ENCODE measurements at regions not wholly inside any gene's neighbourhood (a gene's known extent, or its start where the extent isn't known, plus 50 kb on each side); places are given as distances from the start of the nearest gene placed in this dataset.

GRCh38 chr6:132019586-132019985, 68.4 kb upstream of the CCN2 start:
- dilution Hi-C loops (cut with MboI; ENCODE audit: extremely low pct_ligation_motif_present, low sequenced_read_pairs), result no loop called here
- no peak overlapping the region for H2AFZ ChIP-seq (ENCODE audit: control insufficient read depth, low read length)
- no peak overlapping the region for H3K27ac ChIP-seq (ENCODE audit: control insufficient read depth, insufficient read depth, low read length)

GRCh38 chr6:132017942-132018341, 66.8 kb upstream of the CCN2 start:
- Histone ChIP-seq H3K36me3 (ENCODE audit: control insufficient read depth in 2 of 2, extremely low read depth in 1 of 2, insufficient read depth in 2 of 2, low read length in 2 of 2) (no peaks in the 10 kb centered on the region), H4K20me1 (ENCODE audit: control insufficient read depth, extremely low read depth, insufficient read depth, low read length) (no peaks in the 10 kb centered on the region), H3K79me2 (ENCODE audit: control insufficient read depth, insufficient read depth, low read length) (no peaks in the 10 kb centered on the region), H3K27ac (ENCODE audit: control insufficient read depth, insufficient read depth, low read length) (no peak overlapping the region), H3K9me1 (ENCODE audit: control insufficient read depth, extremely low read depth, insufficient read depth, low read length) (no peaks in the 10 kb centered on the region), H3K9me3 (ENCODE audit: control insufficient read depth, low read depth, low read length) (no peaks in the 10 kb centered on the region), H3K4me1 (ENCODE audit: control insufficient read depth, extremely low read depth, insufficient read depth, low read length) (no peaks in the 10 kb centered on the region), H3K27me3 (ENCODE audit: control insufficient read depth, extremely low read depth, insufficient read depth, low read length) (no peaks in the 10 kb centered on the region), H3K9ac (ENCODE audit: control insufficient read depth, extremely low read depth, insufficient read depth, low read length) (no peak overlapping the region), H2AFZ (ENCODE audit: control insufficient read depth, low read length) (no peak overlapping the region), H3K4me3 (ENCODE audit: control insufficient read depth in 2 of 3, extremely low read depth in 1 of 3, insufficient read depth in 2 of 3, low read depth in 1 of 3, low read length in 3 of 3) (no peak overlapping the region), H3K4me2 (ENCODE audit: control insufficient read depth, extremely low read depth, insufficient read depth, low read depth, low read length) (no peak overlapping the region)
- TF ChIP-seq EZH2 (IDR thresholded peaks at IDR 0.05; ENCODE audit: low read length), result no peak
- TF ChIP-seq CTCF (optimal IDR thresholded peaks at IDR 0.05 in 1 of 3, IDR thresholded peaks at IDR 0.05 in 1 of 3, conservative IDR thresholded peaks at IDR 0.05 in 1 of 3; ENCODE audit: extremely low read depth in 1 of 3, insufficient read depth in 2 of 3, low read length in 3 of 3), result no peak
- DNase-seq (ENCODE audit: low read depth, low spot score), result no peak
- no peak for FAIRE-seq
- dilution Hi-C loops (cut with MboI; ENCODE audit: extremely low pct_ligation_motif_present, low sequenced_read_pairs), result no loop called here

More at GRCh38 chr6:132019586-132019985, 68.4 kb upstream of the CCN2 start:
- Histone ChIP-seq H3K27me3 (ENCODE audit: control insufficient read depth, extremely low read depth, insufficient read depth, low read length) (no peaks in the 10 kb centered on the region), H3K4me1 (ENCODE audit: control insufficient read depth, extremely low read depth, insufficient read depth, low read length) (no peaks in the 10 kb centered on the region), H3K36me3 (ENCODE audit: control insufficient read depth in 2 of 2, extremely low read depth in 1 of 2, insufficient read depth in 2 of 2, low read length in 2 of 2) (no peaks in the 10 kb centered on the region), H3K79me2 (ENCODE audit: control insufficient read depth, insufficient read depth, low read length) (no peaks in the 10 kb centered on the region), H3K4me2 (ENCODE audit: control insufficient read depth, extremely low read depth, insufficient read depth, low read depth, low read length) (no peak overlapping the region), H3K9ac (ENCODE audit: control insufficient read depth, extremely low read depth, insufficient read depth, low read length) (no peak overlapping the region), H3K9me3 (ENCODE audit: control insufficient read depth, low read depth, low read length) (no peaks in the 10 kb centered on the region), H3K9me1 (ENCODE audit: control insufficient read depth, extremely low read depth, insufficient read depth, low read length) (no peaks in the 10 kb centered on the region), H3K4me3 (ENCODE audit: control insufficient read depth in 2 of 3, extremely low read depth in 1 of 3, insufficient read depth in 2 of 3, low read depth in 1 of 3, low read length in 3 of 3) (no peak overlapping the region), H4K20me1 (ENCODE audit: control insufficient read depth, extremely low read depth, insufficient read depth, low read length) (no peaks in the 10 kb centered on the region)
- TF ChIP-seq EZH2 (IDR thresholded peaks at IDR 0.05; ENCODE audit: low read length) (no peak), CTCF (optimal IDR thresholded peaks at IDR 0.05 in 1 of 3, IDR thresholded peaks at IDR 0.05 in 1 of 3, conservative IDR thresholded peaks at IDR 0.05 in 1 of 3; ENCODE audit: extremely low read depth in 1 of 3, insufficient read depth in 2 of 3, low read length in 3 of 3) (no peak)
- no peak for FAIRE-seq
- DNase-seq (ENCODE audit: low read depth, low spot score), result no peak

All from keratinocyte (primary cell).